Bronchial epithelial cell (primary cell): ENCODE measurements at regions not wholly inside any gene's neighbourhood (a gene's known extent, or its start where the extent isn't known, plus 50 kb on each side); places are given as distances from the start of the nearest gene placed in this dataset.

ENCODE experiments used
- DNase-seq: peaks from one replicate; pipeline ENCODE4 v3.0.0-alpha.2; 2010; ENCODE audit warnings: low read depth
- FAIRE-seq: peaks from 2 replicates; lab custom pipeline; 2011; peaks lifted over from hg19 to GRCh38; lab: Jason Lieb, UNC
- H3K27me3 ChIP-seq: 2 replicates; pipeline ENCODE4 v1.5.1; 2011; ENCODE audit warnings: low read length; ENCODE audit not compliant: control insufficient read depth, insufficient read depth
- H3K36me3 ChIP-seq: 2 replicates; pipeline ENCODE4 v1.5.1; 2011; ENCODE audit warnings: low read length; ENCODE audit not compliant: control insufficient read depth, insufficient read depth
- H3K4me3 ChIP-seq: 2 replicates; pipeline ENCODE4 v1.5.1; 2011; ENCODE audit warnings: mild to moderate bottlenecking, low read depth, low read length, control low read depth
- TF ChIP-seq, protein P1 (sequence below): IDR thresholded peaks from 2 replicates; pipeline ENCODE4 v1.5.1; 2011; ENCODE audit warnings: mild to moderate bottlenecking, moderate library complexity, low read length, control low read depth, inconsistent platforms; ENCODE audit not compliant: insufficient read depth, severe bottlenecking

DNA sequence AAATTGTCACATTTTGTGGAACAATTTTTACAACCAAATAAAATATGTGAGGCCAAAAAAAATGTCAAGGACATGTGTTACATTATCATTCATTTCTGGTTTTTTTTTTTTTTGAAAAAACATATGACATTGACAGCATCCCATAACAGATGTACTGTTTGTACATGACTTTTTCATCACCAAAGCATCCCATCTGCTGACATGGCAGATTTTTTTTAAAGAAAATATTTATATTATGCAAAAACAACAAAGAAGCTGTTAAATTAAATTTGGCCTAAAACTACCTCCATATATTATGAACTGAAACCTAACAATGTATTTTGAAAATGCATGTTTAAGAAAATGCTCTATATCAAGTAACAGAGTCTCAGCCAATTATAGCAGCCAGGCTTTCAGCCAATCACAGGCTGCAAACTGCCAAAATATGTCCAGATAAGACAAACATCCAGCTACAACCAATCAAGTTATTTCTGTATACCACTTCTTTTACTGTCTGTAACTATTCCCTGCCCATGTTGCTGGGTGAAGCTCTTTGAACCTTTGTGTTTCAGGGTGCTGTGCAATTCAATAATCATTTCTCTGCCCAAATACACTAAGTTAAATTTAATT is 1111.8 kb downstream of the GRM8 start:
- FAIRE-seq = no peak
- TF ChIP-seq, protein P1, sequence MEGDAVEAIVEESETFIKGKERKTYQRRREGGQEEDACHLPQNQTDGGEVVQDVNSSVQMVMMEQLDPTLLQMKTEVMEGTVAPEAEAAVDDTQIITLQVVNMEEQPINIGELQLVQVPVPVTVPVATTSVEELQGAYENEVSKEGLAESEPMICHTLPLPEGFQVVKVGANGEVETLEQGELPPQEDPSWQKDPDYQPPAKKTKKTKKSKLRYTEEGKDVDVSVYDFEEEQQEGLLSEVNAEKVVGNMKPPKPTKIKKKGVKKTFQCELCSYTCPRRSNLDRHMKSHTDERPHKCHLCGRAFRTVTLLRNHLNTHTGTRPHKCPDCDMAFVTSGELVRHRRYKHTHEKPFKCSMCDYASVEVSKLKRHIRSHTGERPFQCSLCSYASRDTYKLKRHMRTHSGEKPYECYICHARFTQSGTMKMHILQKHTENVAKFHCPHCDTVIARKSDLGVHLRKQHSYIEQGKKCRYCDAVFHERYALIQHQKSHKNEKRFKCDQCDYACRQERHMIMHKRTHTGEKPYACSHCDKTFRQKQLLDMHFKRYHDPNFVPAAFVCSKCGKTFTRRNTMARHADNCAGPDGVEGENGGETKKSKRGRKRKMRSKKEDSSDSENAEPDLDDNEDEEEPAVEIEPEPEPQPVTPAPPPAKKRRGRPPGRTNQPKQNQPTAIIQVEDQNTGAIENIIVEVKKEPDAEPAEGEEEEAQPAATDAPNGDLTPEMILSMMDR = no peak
- no peaks in the 10 kb centered on the region for H3K36me3 ChIP-seq
- H3K27me3 ChIP-seq = no peaks in the 10 kb centered on the region
- no peak overlapping the region for H3K4me3 ChIP-seq
- DNase-seq = no peak

DNA sequence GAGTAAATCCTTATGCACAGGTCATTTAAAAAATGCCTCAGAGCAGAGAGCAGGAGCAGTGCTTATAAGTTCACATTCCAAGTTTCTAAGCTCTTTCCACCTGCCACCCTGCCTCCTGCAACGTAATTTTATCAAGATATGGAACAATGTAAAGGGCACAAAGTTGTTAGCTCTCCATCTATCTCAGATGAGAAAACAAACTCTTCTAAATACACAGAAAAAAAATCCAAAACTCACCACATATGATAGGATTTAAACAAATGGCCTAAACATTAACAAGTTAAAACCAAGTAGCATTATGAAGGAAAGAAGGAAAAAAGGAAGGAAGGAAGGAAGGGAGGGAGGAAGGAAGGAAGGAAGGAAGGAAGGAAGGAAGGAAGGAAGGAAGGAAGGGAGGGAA is 1132.8 kb downstream of the GRM8 start:
- FAIRE-seq = no peak
- no peak for DNase-seq

DNA sequence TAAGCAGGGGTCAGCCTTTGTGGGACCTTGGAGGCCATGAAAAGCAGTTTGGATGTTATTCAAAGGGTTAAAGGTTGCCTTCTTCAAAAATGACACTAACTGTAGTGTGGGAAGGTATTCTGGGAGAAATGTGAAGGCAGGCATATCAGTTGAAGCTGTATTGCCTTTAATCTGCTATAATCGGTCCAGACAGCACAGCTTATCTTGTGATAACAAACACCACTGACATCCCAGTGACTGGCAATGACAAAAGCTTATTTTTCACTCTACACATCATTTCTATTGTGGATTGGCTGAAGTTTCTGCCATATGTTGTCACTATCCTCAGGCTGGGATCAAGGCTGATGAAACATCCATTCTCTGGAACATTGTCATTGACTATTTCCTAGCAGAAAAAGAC is 1149.2 kb downstream of the GRM8 start:
- TF ChIP-seq, protein P1 = no peak
- no peak for DNase-seq
- no peak for FAIRE-seq
- no peaks in the 10 kb centered on the region for H3K36me3 ChIP-seq
- H3K4me3 ChIP-seq = no peak overlapping the region
- H3K27me3 ChIP-seq = no peaks in the 10 kb centered on the region

More for the DNA sequence above, 1132.8 kb downstream of the GRM8 start:
- TF ChIP-seq, protein P1 = no peak
- no peak overlapping the region for H3K4me3 ChIP-seq
- no peaks in the 10 kb centered on the region for H3K36me3 ChIP-seq
- no peaks in the 10 kb centered on the region for H3K27me3 ChIP-seq

DNA sequence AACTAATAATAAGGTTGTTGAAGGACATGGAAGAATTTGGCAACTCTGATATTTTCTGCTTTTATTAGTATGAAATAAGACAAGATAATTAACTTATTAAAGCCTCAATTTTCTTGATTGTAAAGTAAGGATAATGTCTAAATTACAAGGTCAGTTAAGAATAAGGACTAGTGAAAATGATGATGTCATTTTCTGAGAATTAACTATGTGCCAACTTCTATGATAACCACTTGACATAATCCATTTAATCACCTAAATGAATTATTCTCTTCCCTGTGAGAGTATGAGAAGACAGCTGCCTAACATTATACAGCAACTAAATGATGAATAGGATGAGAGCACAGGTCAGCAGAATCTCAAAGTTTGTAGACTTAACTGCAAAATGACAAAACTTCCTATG is 1153.4 kb upstream of the POT1 start:
- H3K36me3 ChIP-seq = no peaks in the 10 kb centered on the region
- no peaks in the 10 kb centered on the region for H3K27me3 ChIP-seq
- TF ChIP-seq, protein P1 = no peak
- DNase-seq = no peak
- FAIRE-seq = no peak
- no peak overlapping the region for H3K4me3 ChIP-seq

DNA sequence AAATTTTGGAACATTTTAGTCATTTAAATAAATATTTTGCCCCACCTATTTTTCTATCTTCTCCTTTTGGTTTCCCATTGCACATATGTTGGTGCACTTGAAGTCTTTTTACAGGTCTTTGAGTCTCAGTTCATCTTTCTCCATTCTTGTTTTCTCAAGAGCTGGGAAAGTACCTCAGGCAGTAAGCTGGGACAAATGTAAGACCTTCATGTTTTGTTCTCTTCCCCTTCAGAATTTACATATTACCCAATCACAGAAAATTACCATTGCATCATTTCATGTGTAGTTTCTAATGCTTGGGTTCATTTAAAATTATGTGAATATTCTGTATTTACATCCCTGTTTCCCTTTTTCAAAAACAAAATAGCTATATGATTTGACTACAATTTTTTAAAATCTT is 1150.0 kb upstream of the POT1 start:
- FAIRE-seq = no peak
- DNase-seq = no peak
- no peaks in the 10 kb centered on the region for H3K36me3 ChIP-seq
- no peaks in the 10 kb centered on the region for H3K27me3 ChIP-seq
- no peak overlapping the region for H3K4me3 ChIP-seq
- TF ChIP-seq, protein P1 = no peak

DNA sequence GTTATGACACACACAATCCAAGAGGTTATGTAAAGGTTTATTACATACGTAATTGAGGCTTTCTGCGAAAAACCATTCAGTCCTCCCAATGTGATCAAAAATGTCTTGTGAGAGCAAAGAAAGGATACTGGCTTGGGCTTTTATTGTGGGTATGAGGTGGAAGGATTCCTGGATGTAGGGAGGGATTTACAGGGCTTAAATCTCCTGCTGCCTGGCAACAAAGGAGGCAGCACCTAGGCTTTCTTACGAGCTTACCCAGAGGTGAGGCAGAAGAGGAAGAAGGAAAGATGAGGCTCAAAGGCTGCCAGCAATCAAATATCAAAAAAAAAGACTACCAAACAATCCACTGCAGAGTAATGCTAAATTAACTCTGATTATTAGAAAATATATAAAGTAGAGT is 1149.5 kb upstream of the POT1 start:
- H3K36me3 ChIP-seq = no peaks in the 10 kb centered on the region
- FAIRE-seq (no peak), DNase-seq (no peak)
- no peak overlapping the region for H3K4me3 ChIP-seq
- H3K27me3 ChIP-seq = no peaks in the 10 kb centered on the region
- TF ChIP-seq, protein P1 = no peak
